ENCODE measurements at regions not wholly inside any gene's neighbourhood (a gene's known extent, or its start where the extent isn't known, plus 50 kb on each side); places are given as distances from the start of the nearest gene placed in this dataset.

GRCh38 chr1:221087919-221088318 is 208.7 kb downstream of the HLX start:
- no peaks in the 10 kb centered on the region for H3K9me3 ChIP-seq (ENCODE audit: control insufficient read depth in 2 of 2, insufficient read depth in 1 of 2, low read length in 1 of 2)
- H3K27me3 ChIP-seq (ENCODE audit: control insufficient read depth in 2 of 2, insufficient read depth in 1 of 2, low read length in 1 of 2), result no peaks in the 10 kb centered on the region
- 98% methylated on average over 2 of the region's 2 CpGs for WGBS
- no peak overlapping the region for H3K4me3 ChIP-seq (ENCODE audit: low read length in 2 of 2)
- DNase-seq (ENCODE audit: low read depth in 6 of 9, low spot score in 9 of 9), result no peak
- no peak overlapping the region for H3K27ac ChIP-seq (ENCODE audit: low read depth in 1 of 2, low read length in 1 of 2)
- H3K36me3 ChIP-seq (ENCODE audit: control insufficient read depth in 2 of 2, insufficient read depth in 2 of 2, low read length in 1 of 2), result no peaks in the 10 kb centered on the region
- no peaks in the 10 kb centered on the region for H3K4me1 ChIP-seq (ENCODE audit: control insufficient read depth in 2 of 2, insufficient read depth in 2 of 2, low read length in 2 of 2)

- Histone ChIP-seq H3K4me1 (ENCODE audit: control insufficient read depth in 2 of 2, insufficient read depth in 2 of 2, low read length in 2 of 2) (no peaks in the 10 kb centered on the region), H3K27ac (ENCODE audit: low read depth in 1 of 2, low read length in 1 of 2) (no peak overlapping the region), H3K27me3 (ENCODE audit: control insufficient read depth in 2 of 2, insufficient read depth in 1 of 2, low read length in 1 of 2) (no peaks in the 10 kb centered on the region), H3K4me3 (ENCODE audit: low read length in 2 of 2) (no peak overlapping the region), H3K36me3 (ENCODE audit: control insufficient read depth in 2 of 2, insufficient read depth in 2 of 2, low read length in 1 of 2) (no peaks in the 10 kb centered on the region), H3K9me3 (ENCODE audit: control insufficient read depth in 2 of 2, insufficient read depth in 1 of 2, low read length in 1 of 2) (no peaks in the 10 kb centered on the region)
- no peak for DNase-seq (ENCODE audit: low read depth in 6 of 9, low spot score in 9 of 9)
- 97% methylated on average over 3 of the region's 3 CpGs for WGBS
These were observed 210.0 kb downstream of the HLX start for GRCh38 chr1:221089273-221089672.

- DNase-seq (ENCODE audit: low read depth in 6 of 9, low spot score in 9 of 9), result no peak
- Histone ChIP-seq H3K4me1 (ENCODE audit: control insufficient read depth in 2 of 2, insufficient read depth in 2 of 2, low read length in 2 of 2) (no peaks in the 10 kb centered on the region), H3K36me3 (ENCODE audit: control insufficient read depth in 2 of 2, insufficient read depth in 2 of 2, low read length in 1 of 2) (no peaks in the 10 kb centered on the region), H3K27me3 (ENCODE audit: control insufficient read depth in 2 of 2, insufficient read depth in 1 of 2, low read length in 1 of 2) (no peaks in the 10 kb centered on the region), H3K4me3 (ENCODE audit: low read length in 2 of 2) (no peak overlapping the region), H3K27ac (ENCODE audit: low read depth in 1 of 2, low read length in 1 of 2) (no peak overlapping the region), H3K9me3 (ENCODE audit: control insufficient read depth in 2 of 2, insufficient read depth in 1 of 2, low read length in 1 of 2) (no peaks in the 10 kb centered on the region)
- WGBS, result 84% methylated on average over 1 of the region's 1 CpG
These were observed 210.6 kb downstream of the HLX start for GRCh38 chr1:221089803-221090202.

- H3K4me3 ChIP-seq (ENCODE audit: low read length in 2 of 2), result no peak overlapping the region
- no peak for DNase-seq (ENCODE audit: low read depth in 6 of 9, low spot score in 9 of 9)
- H3K9me3 ChIP-seq (ENCODE audit: control insufficient read depth in 2 of 2, insufficient read depth in 1 of 2, low read length in 1 of 2), result no peaks in the 10 kb centered on the region
- H3K27ac ChIP-seq (ENCODE audit: low read depth in 1 of 2, low read length in 1 of 2), result no peak overlapping the region
- no peaks in the 10 kb centered on the region for H3K36me3 ChIP-seq (ENCODE audit: control insufficient read depth in 2 of 2, insufficient read depth in 2 of 2, low read length in 1 of 2)
- no peaks in the 10 kb centered on the region for H3K27me3 ChIP-seq (ENCODE audit: control insufficient read depth in 2 of 2, insufficient read depth in 1 of 2, low read length in 1 of 2)
- no peaks in the 10 kb centered on the region for H3K4me1 ChIP-seq (ENCODE audit: control insufficient read depth in 2 of 2, insufficient read depth in 2 of 2, low read length in 2 of 2)
- 58% methylated on average over 5 of the region's 5 CpGs for WGBS
These were observed 214.9 kb downstream of the HLX start for GRCh38 chr1:221093903-221094791.

- H3K27me3 ChIP-seq (ENCODE audit: control insufficient read depth in 2 of 2, insufficient read depth in 1 of 2, low read length in 1 of 2), result no peaks in the 10 kb centered on the region
- H3K4me1 ChIP-seq (ENCODE audit: control insufficient read depth in 2 of 2, insufficient read depth in 2 of 2, low read length in 2 of 2), result no peaks in the 10 kb centered on the region
- H3K9me3 ChIP-seq (ENCODE audit: control insufficient read depth in 2 of 2, insufficient read depth in 1 of 2, low read length in 1 of 2), result no peaks in the 10 kb centered on the region
- no peak overlapping the region for H3K4me3 ChIP-seq (ENCODE audit: low read length in 2 of 2)
- no peaks in the 10 kb centered on the region for H3K36me3 ChIP-seq (ENCODE audit: control insufficient read depth in 2 of 2, insufficient read depth in 2 of 2, low read length in 1 of 2)
- H3K27ac ChIP-seq (ENCODE audit: low read depth in 1 of 2, low read length in 1 of 2), result peak overlapping the region in 1 of 2 donors; percentile 18
- no peak for DNase-seq (ENCODE audit: low read depth in 6 of 9, low spot score in 9 of 9)
- WGBS, result 90% methylated on average over 6 of the region's 6 CpGs
These were observed 218.4 kb downstream of the HLX start for GRCh38 chr1:221097479-221098281.

GRCh38 chr1:221098471-221099405 is 219.5 kb downstream of the HLX start:
- H3K4me1 ChIP-seq (ENCODE audit: control insufficient read depth in 2 of 2, insufficient read depth in 2 of 2, low read length in 2 of 2), result no peaks in the 10 kb centered on the region
- no peaks in the 10 kb centered on the region for H3K9me3 ChIP-seq (ENCODE audit: control insufficient read depth in 2 of 2, insufficient read depth in 1 of 2, low read length in 1 of 2)
- no peaks in the 10 kb centered on the region for H3K27me3 ChIP-seq (ENCODE audit: control insufficient read depth in 2 of 2, insufficient read depth in 1 of 2, low read length in 1 of 2)
- no peak for DNase-seq (ENCODE audit: low read depth in 6 of 9, low spot score in 9 of 9)
- H3K4me3 ChIP-seq (ENCODE audit: low read length in 2 of 2), result no peak overlapping the region
- H3K36me3 ChIP-seq (ENCODE audit: control insufficient read depth in 2 of 2, insufficient read depth in 2 of 2, low read length in 1 of 2), result no peaks in the 10 kb centered on the region
- WGBS, result 71% methylated on average over 10 of the region's 10 CpGs
- no peak overlapping the region for H3K27ac ChIP-seq (ENCODE audit: low read depth in 1 of 2, low read length in 1 of 2)

- Histone ChIP-seq H3K4me3 (ENCODE audit: low read length in 2 of 2) (no peak overlapping the region), H3K9me3 (ENCODE audit: control insufficient read depth in 2 of 2, insufficient read depth in 1 of 2, low read length in 1 of 2) (no peaks in the 10 kb centered on the region), H3K4me1 (ENCODE audit: control insufficient read depth in 2 of 2, insufficient read depth in 2 of 2, low read length in 2 of 2) (no peaks in the 10 kb centered on the region), H3K36me3 (ENCODE audit: control insufficient read depth in 2 of 2, insufficient read depth in 2 of 2, low read length in 1 of 2) (no peaks in the 10 kb centered on the region), H3K27me3 (ENCODE audit: control insufficient read depth in 2 of 2, insufficient read depth in 1 of 2, low read length in 1 of 2) (no peaks in the 10 kb centered on the region), H3K27ac (ENCODE audit: low read depth in 1 of 2, low read length in 1 of 2) (no peak overlapping the region)
- no peak for DNase-seq (ENCODE audit: low read depth in 6 of 9, low spot score in 9 of 9)
- 80% methylated on average over 12 of the region's 12 CpGs for WGBS
These were observed 220.7 kb downstream of the HLX start for GRCh38 chr1:221099747-221100595.

- no peaks in the 10 kb centered on the region for H3K4me1 ChIP-seq (ENCODE audit: control insufficient read depth in 2 of 2, insufficient read depth in 2 of 2, low read length in 2 of 2)
- H3K27ac ChIP-seq (ENCODE audit: low read depth in 1 of 2, low read length in 1 of 2), result no peak overlapping the region
- H3K36me3 ChIP-seq (ENCODE audit: control insufficient read depth in 2 of 2, insufficient read depth in 2 of 2, low read length in 1 of 2), result no peaks in the 10 kb centered on the region
- 27% methylated on average over 3 of the region's 3 CpGs for WGBS
- H3K9me3 ChIP-seq (ENCODE audit: control insufficient read depth in 2 of 2, insufficient read depth in 1 of 2, low read length in 1 of 2), result no peaks in the 10 kb centered on the region
- DNase-seq (ENCODE audit: low read depth in 6 of 9, low spot score in 9 of 9), result no peak
- no peaks in the 10 kb centered on the region for H3K27me3 ChIP-seq (ENCODE audit: control insufficient read depth in 2 of 2, insufficient read depth in 1 of 2, low read length in 1 of 2)
- H3K4me3 ChIP-seq (ENCODE audit: low read length in 2 of 2), result no peak overlapping the region
These were observed 221.4 kb downstream of the HLX start for GRCh38 chr1:221100611-221101010.
